ENCODE measurements at regions not wholly inside any gene's neighbourhood (a gene's known extent, or its start where the extent isn't known, plus 50 kb on each side); places are given as distances from the start of the nearest gene placed in this dataset.

DNA sequence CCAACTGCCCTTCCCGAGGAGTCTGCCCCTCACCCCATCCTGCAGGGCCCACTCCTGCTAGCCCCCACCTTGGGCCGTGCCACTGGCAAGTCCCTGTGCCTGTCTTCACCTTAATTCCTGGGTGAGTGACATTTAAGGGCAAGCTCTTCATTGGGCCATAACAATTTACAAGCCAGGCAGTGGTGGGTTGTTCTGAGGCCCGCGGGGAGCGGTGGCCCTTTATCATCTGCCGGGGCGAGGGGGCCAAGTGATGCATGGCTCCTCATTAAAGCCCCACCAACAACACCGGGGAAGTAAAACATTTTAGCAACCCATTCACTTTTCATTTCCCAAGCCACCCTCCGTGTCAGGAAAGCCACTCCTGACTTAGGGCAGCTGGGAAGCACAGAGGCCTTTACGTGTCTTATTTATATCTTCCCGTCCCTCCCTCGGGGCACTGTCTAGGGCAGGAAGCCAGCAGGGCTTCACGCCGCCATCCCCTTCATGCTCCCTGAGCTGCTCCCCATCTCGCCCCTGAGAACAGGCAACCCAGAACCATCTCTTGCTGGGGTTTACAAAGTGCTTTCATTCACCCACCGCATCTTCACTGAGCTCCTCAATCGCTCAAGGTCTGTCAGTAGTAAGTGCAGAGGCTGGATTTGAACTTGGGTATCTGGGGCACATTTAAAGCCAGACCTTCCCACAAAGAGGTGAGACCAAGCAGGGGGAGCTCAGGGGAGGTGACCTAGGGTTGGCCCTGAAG, 55.5 kb upstream of the CCDC167 start:
- no peak for DNase-seq

DNA sequence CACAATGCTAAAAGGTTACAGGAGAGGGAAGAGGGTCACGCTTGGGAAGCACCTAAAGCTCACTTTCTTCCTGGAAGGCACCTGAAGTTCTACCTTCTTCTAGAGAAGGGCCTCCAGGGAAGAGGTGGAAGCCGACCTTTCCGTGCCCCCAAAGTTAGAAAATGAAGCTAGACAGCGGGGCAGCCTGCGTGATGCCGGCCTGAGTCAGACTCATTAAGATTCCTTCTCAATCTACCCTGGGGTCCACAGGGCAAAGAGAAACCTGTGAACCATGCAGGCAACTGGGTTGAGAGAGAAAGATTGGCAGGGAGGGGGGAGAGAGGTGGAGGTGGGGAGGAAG, 54.8 kb upstream of the CCDC167 start:
- DNase-seq: peak; percentile 67

GRCh38 chr6:37552267-37552666, 52.6 kb upstream of the CCDC167 start:
- no peak for DNase-seq

DNA sequence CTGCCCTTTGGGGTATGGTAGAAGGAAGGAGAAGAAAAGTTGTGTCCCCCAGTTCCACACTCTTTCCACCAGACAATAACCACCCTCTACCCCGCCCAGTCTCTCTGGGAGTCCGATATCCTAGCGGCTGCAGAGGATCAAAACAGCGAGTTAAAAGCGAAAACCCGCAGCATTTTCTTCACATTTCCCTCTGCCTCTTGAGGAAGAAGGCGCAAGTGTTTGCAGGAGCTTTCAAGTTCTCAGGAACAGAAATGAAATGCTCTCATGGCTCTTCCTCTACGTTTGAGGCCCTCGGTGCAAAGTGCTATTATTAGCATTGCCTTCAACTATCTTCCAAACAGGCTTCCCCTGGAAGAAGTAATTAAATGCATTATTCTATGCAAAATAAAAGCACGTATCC, 52.2 kb upstream of the CCDC167 start:
- no peak for DNase-seq

DNA sequence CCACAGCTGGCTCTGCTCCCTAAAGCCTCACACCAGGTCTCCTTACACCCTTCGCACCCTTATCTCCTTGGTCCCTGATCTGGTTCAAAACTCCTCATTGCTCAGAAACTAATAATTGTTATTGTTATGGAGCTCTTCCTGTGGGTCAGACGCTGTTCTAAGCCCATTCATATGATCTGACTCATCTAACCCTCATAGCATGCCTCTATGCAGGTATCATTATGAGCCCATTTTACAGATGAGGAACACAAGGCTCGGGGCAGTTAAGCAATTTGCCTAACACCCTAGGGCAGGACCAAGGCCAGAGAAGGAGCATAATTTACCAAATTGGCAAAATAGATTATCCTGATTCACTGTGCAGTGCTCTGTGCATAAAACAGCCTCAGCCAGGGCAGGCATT, 51.8 kb upstream of the CCDC167 start:
- no peak for DNase-seq

- DNase-seq: no peak
Measured at GRCh38 chr6:37551002-37551401, 51.3 kb upstream of the CCDC167 start.

GRCh38 chr6:37550191-37550831, 50.6 kb upstream of the CCDC167 start:
- DNase-seq: no peak

GRCh38 chr6:37549558-37549957, 49.9 kb upstream of the CCDC167 start:
- no peak for DNase-seq

All from 8988T (cell line).